ENCODE measurements at regions not wholly inside any gene's neighbourhood (a gene's known extent, or its start where the extent isn't known, plus 50 kb on each side); places are given as distances from the start of the nearest gene placed in this dataset.

GRCh38 chr9:113803811-113804589, 72.1 kb upstream of the ZNF618 start:
- no peak for TF ChIP-seq CTCF (IDR thresholded peaks at IDR 0.05; ENCODE audit: low read length)
- no peak for TF ChIP-seq EZH2 (optimal IDR thresholded peaks at IDR 0.05; ENCODE audit: low read depth, low read length)
- no peak for TF ChIP-seq EZH2phosphoT487 (IDR thresholded peaks at IDR 0.05; ENCODE audit: low read length)

All from MM.1S (cell line).